ENCODE measurements at regions not wholly inside any gene's neighbourhood (a gene's known extent, or its start where the extent isn't known, plus 50 kb on each side); places are given as distances from the start of the nearest gene placed in this dataset.

DNA sequence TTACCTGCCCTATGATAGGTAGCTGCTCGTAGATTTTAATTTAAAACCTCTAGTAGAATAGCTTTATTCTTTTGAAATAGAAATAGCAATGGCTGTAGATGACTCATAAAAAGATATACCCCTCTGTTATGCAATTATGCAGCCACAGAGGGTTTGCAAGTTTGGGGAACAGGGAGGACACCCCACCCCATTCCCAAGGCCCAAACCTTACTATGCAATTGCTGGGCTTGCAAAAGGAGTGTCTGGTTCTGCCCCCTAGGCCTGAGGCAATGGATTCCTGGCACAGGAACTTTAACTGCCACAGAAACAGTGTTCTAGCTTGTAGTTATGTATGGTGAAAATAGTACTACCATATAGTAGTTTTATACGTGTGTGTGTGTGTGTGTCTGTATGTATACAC, 403.3 kb downstream of the ADAMTS20 start:
- TF ChIP-seq, protein P1, sequence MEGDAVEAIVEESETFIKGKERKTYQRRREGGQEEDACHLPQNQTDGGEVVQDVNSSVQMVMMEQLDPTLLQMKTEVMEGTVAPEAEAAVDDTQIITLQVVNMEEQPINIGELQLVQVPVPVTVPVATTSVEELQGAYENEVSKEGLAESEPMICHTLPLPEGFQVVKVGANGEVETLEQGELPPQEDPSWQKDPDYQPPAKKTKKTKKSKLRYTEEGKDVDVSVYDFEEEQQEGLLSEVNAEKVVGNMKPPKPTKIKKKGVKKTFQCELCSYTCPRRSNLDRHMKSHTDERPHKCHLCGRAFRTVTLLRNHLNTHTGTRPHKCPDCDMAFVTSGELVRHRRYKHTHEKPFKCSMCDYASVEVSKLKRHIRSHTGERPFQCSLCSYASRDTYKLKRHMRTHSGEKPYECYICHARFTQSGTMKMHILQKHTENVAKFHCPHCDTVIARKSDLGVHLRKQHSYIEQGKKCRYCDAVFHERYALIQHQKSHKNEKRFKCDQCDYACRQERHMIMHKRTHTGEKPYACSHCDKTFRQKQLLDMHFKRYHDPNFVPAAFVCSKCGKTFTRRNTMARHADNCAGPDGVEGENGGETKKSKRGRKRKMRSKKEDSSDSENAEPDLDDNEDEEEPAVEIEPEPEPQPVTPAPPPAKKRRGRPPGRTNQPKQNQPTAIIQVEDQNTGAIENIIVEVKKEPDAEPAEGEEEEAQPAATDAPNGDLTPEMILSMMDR (IDR thresholded peaks at IDR 0.05) = no peak
- no peak for TF ChIP-seq POLR2A (IDR thresholded peaks at IDR 0.05)

All from vagina (tissue), 2 donors.